ENCODE measurements at regions not wholly inside any gene's neighbourhood (a gene's known extent, or its start where the extent isn't known, plus 50 kb on each side); places are given as distances from the start of the nearest gene placed in this dataset.
A peak's percentile ranks its signal among the peaks of the same experiment; 100 is the strongest.

DNA sequence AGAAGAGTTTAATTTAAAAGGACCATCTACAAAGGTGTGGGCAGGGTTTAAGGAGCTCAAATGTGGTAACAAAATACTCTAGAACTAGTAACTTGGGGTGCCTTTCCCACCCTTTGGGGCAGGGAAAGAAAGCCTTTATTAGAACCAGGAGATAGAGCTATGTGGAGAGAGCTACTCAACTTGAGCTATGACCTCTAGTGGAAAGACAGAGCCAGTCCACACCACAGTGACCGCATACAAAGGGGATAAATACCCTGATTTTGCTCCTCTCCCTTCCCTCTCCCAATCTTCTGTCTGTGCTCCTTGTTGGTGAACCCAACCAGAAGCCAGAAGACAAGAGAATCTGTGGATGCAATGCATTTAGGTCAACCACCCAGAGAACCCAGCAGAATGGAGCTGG lies 54.4 kb upstream of the JAK1 start:
- Mint-ChIP-seq H3K27me3 (ENCODE audit: unreplicated experiment) (no peaks in the 10 kb centered on the region), H3K4me3 (ENCODE audit: low read depth, unreplicated experiment) (no peak overlapping the region), H3K36me3 (ENCODE audit: insufficient read depth, unreplicated experiment) (no peaks in the 10 kb centered on the region), H3K4me1 (ENCODE audit: low read depth, unreplicated experiment) (no peaks in the 10 kb centered on the region), H3K27ac (ENCODE audit: unreplicated experiment) (no peak overlapping the region), H3K9me3 (ENCODE audit: low read depth, unreplicated experiment) (no peaks in the 10 kb centered on the region)
- TF ChIP-seq, protein P1, sequence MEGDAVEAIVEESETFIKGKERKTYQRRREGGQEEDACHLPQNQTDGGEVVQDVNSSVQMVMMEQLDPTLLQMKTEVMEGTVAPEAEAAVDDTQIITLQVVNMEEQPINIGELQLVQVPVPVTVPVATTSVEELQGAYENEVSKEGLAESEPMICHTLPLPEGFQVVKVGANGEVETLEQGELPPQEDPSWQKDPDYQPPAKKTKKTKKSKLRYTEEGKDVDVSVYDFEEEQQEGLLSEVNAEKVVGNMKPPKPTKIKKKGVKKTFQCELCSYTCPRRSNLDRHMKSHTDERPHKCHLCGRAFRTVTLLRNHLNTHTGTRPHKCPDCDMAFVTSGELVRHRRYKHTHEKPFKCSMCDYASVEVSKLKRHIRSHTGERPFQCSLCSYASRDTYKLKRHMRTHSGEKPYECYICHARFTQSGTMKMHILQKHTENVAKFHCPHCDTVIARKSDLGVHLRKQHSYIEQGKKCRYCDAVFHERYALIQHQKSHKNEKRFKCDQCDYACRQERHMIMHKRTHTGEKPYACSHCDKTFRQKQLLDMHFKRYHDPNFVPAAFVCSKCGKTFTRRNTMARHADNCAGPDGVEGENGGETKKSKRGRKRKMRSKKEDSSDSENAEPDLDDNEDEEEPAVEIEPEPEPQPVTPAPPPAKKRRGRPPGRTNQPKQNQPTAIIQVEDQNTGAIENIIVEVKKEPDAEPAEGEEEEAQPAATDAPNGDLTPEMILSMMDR (IDR thresholded peaks at IDR 0.05; ENCODE audit: unreplicated experiment), result peak; percentile 22
- CTCF ChIA-PET, result interaction anchor here (0.6 to 2.0 kb wide), 9 partner anchors 17 to 302 kb away, joined by 3 to 9 read pairs (median 5); no protein-coding TSS in a partner anchor
- intact Hi-C loops (cut with micrococcal nuclease; ENCODE audit: unreplicated experiment), result loop anchor here (2.0 to 10.0 kb wide), 2 partner anchors 126 to 160 kb away; no protein-coding TSS in a partner anchor
- BruUV-seq (replicated peaks), result no TSS peak
- DNase-seq, result no peak

DNA sequence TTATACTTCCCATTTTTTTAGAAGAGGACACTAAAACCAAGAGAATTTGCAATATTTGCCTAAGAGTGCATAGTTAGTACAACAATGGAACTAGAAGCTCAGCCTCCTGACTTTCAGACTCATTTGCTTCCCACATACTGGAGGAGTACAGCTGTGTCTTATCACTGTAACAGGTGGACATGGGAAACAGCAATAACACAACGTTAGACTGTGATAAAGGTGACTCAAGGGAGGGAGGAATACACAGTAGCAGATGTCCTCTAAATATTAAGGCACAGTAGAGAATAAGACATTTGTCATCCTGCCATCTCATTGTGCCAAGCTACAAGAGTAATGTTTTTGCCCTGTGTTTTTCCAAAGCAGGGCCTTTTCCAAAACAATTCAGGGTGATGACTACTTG lies 55.4 kb upstream of the JAK1 start:
- H3K36me3 Mint-ChIP-seq (ENCODE audit: insufficient read depth, unreplicated experiment), result no peaks in the 10 kb centered on the region
- no peaks in the 10 kb centered on the region for H3K4me1 Mint-ChIP-seq (ENCODE audit: low read depth, unreplicated experiment)
- TF ChIP-seq, protein P1 (IDR thresholded peaks at IDR 0.05; ENCODE audit: unreplicated experiment), result no peak
- DNase-seq, result no peak
- intact Hi-C loops (cut with micrococcal nuclease; ENCODE audit: unreplicated experiment), result loop anchor here (2.0 to 10.0 kb wide), 2 partner anchors 127 to 161 kb away; no protein-coding TSS in a partner anchor
- no peaks in the 10 kb centered on the region for H3K9me3 Mint-ChIP-seq (ENCODE audit: low read depth, unreplicated experiment)
- no TSS peak for BruUV-seq (replicated peaks)
- H3K27ac Mint-ChIP-seq (ENCODE audit: unreplicated experiment), result no peak overlapping the region
- H3K4me3 Mint-ChIP-seq (ENCODE audit: low read depth, unreplicated experiment), result no peak overlapping the region
- H3K27me3 Mint-ChIP-seq (ENCODE audit: unreplicated experiment), result no peaks in the 10 kb centered on the region
- CTCF ChIA-PET, result interaction anchor here (1.6 to 2.0 kb wide), 3 partner anchors 16 to 160 kb away, joined by 5 to 9 read pairs (median 6); no protein-coding TSS in a partner anchor

DNA sequence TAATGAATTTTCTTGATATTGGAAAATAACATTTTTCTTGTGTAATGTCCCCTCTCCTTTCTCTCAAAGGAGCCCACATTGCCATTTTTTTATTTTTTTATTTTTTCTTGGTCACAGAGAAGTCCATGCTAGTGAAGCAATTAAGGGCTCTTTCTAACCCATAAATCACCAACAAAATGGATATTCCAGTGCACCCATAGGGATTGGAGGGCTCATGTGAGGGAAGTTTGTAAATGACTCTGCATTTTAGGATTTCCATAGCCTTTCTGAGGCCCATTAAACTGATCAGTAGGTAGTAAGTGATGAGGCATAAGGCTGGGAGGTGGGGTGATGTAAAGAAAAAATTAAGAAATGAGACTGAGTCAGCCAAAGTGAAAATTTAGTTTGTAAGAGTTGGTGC lies 55.9 kb upstream of the JAK1 start:
- Mint-ChIP-seq H3K27ac (ENCODE audit: unreplicated experiment) (no peak overlapping the region), H3K4me1 (ENCODE audit: low read depth, unreplicated experiment) (no peaks in the 10 kb centered on the region), H3K36me3 (ENCODE audit: insufficient read depth, unreplicated experiment) (no peaks in the 10 kb centered on the region), H3K9me3 (ENCODE audit: low read depth, unreplicated experiment) (no peaks in the 10 kb centered on the region), H3K27me3 (ENCODE audit: unreplicated experiment) (no peaks in the 10 kb centered on the region), H3K4me3 (ENCODE audit: low read depth, unreplicated experiment) (no peak overlapping the region)
- no peak for DNase-seq
- intact Hi-C loops (cut with micrococcal nuclease; ENCODE audit: unreplicated experiment), result loop anchor here (10.0 kb wide), 1 partner anchor 127 kb away; no protein-coding TSS in a partner anchor
- no TSS peak for BruUV-seq (replicated peaks)
- TF ChIP-seq, protein P1 (IDR thresholded peaks at IDR 0.05; ENCODE audit: unreplicated experiment), result no peak
- CTCF ChIA-PET, result interaction anchor here (1.6 to 2.0 kb wide), 3 partner anchors 15 to 160 kb away, joined by 5 to 9 read pairs (median 6); no protein-coding TSS in a partner anchor

DNA sequence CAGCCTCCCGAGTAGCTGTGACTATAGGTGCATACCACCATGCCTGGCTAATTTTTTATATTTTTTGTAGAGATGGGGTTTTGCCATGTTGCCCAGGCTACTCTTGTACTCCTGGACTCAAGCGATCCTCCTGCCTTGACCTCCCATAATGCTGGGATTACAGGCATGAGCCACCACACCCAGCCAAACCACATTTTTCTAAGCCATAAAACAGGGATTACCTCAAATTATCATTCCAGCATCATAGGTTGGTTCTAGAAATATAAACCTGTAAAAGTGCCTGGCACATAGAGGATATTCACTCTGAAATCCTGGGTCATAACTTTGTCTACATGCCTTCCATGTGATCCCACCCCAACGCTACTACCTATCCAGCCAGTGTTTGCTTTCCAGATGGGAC lies 59.4 kb upstream of the JAK1 start:
- Mint-ChIP-seq H3K27me3 (ENCODE audit: unreplicated experiment) (no peaks in the 10 kb centered on the region), H3K4me1 (ENCODE audit: low read depth, unreplicated experiment) (no peaks in the 10 kb centered on the region), H3K9me3 (ENCODE audit: low read depth, unreplicated experiment) (peaks cover 2% of the 10 kb centered on the region), H3K4me3 (ENCODE audit: low read depth, unreplicated experiment) (no peak overlapping the region), H3K36me3 (ENCODE audit: insufficient read depth, unreplicated experiment) (no peaks in the 10 kb centered on the region), H3K27ac (ENCODE audit: unreplicated experiment) (no peak overlapping the region)
- BruUV-seq (replicated peaks), result no TSS peak
- CTCF ChIA-PET, result interaction anchor here (0.6 kb wide), 1 partner anchor 57 kb away, joined by 4 read pairs; no protein-coding TSS in a partner anchor
- intact Hi-C loops (cut with micrococcal nuclease; ENCODE audit: unreplicated experiment), result loop anchor here (10.0 kb wide), 1 partner anchor 131 kb away; no protein-coding TSS in a partner anchor
- TF ChIP-seq, protein P1 (IDR thresholded peaks at IDR 0.05; ENCODE audit: unreplicated experiment), result no peak
- no peak for DNase-seq

All from Calu3 (cell line).